ENCODE measurements at regions not wholly inside any gene's neighbourhood (a gene's known extent, or its start where the extent isn't known, plus 50 kb on each side); places are given as distances from the start of the nearest gene placed in this dataset.

GRCh38 chr11:130729678-130730300 lies 186.5 kb downstream of the SNX19 start:
- Histone ChIP-seq H3K27me3 (no peaks in the 10 kb centered on the region), H3K4me1 (peaks cover 0 to 31% (median 7%) of the 10 kb centered on the region in 4 donors), H3K4me3 (no peak overlapping the region), H3K36me3 (no peaks in the 10 kb centered on the region), H3K27ac (no peak overlapping the region), H3K9me3 (peaks cover 0 to 46% (median 2%) of the 10 kb centered on the region in 4 donors)
- WGBS, 2 donors = 96% methylated on average over 4 of the region's 4 CpGs
- TF ChIP-seq POLR2A (IDR thresholded peaks at IDR 0.05) (no peak), EP300 (IDR thresholded peaks at IDR 0.05) (no peak), CTCF (IDR thresholded peaks at IDR 0.05) (no peak)
- no peak for DNase-seq (ENCODE audit: low spot score in 2 of 2)

- Histone ChIP-seq H3K27ac (no peak overlapping the region), H3K9me3 (peaks cover 0 to 54% (median 2%) of the 10 kb centered on the region in 4 donors), H3K27me3 (no peaks in the 10 kb centered on the region), H3K36me3 (no peaks in the 10 kb centered on the region), H3K4me3 (no peak overlapping the region), H3K4me1 (peaks cover 0 to 16% (median 1%) of the 10 kb centered on the region in 4 donors)
- TF ChIP-seq EP300 (IDR thresholded peaks at IDR 0.05) (no peak), POLR2A (IDR thresholded peaks at IDR 0.05) (no peak), CTCF (IDR thresholded peaks at IDR 0.05) (no peak)
- WGBS, 2 donors = 84 to 92% methylated on average over 5 of the region's 5 CpGs
- no peak for DNase-seq (ENCODE audit: low spot score in 2 of 2)
Observed at GRCh38 chr11:130731401-130731800, 184.9 kb downstream of the SNX19 start.

- no peak overlapping the region for H3K4me3 ChIP-seq
- DNase-seq (ENCODE audit: low spot score in 2 of 2) = no peak
- no peak for TF ChIP-seq EP300 (IDR thresholded peaks at IDR 0.05)
- TF ChIP-seq POLR2A (IDR thresholded peaks at IDR 0.05) = no peak
- TF ChIP-seq CTCF (IDR thresholded peaks at IDR 0.05) = no peak
- H3K27me3 ChIP-seq = no peaks in the 10 kb centered on the region
- peaks cover 0 to 8% (median under 1%) of the 10 kb centered on the region in 4 donors for H3K4me1 ChIP-seq
- H3K9me3 ChIP-seq = peaks cover 0 to 54% (median 2%) of the 10 kb centered on the region in 4 donors
- H3K36me3 ChIP-seq = no peaks in the 10 kb centered on the region
- H3K27ac ChIP-seq = no peak overlapping the region
- WGBS, 2 donors = 87 to 96% methylated on average over 3 of the region's 3 CpGs
Observed at GRCh38 chr11:130732476-130732875, 183.8 kb downstream of the SNX19 start.

- DNase-seq (ENCODE audit: low spot score in 2 of 2) = no peak
- no peak overlapping the region for H3K27ac ChIP-seq
- peaks cover 0 to 40% (median 8%) of the 10 kb centered on the region in 4 donors for H3K9me3 ChIP-seq
- no peak overlapping the region for H3K4me3 ChIP-seq
- no peaks in the 10 kb centered on the region for H3K27me3 ChIP-seq
- H3K36me3 ChIP-seq = no peaks in the 10 kb centered on the region
- peaks cover 0 to 14% (median 2%) of the 10 kb centered on the region in 4 donors for H3K4me1 ChIP-seq
- TF ChIP-seq CTCF (IDR thresholded peaks at IDR 0.05) = no peak
- no peak for TF ChIP-seq POLR2A (IDR thresholded peaks at IDR 0.05)
- TF ChIP-seq EP300 (IDR thresholded peaks at IDR 0.05) = no peak
- 64 to 73% methylated on average over 5 of the region's 5 CpGs for WGBS, 2 donors
Observed at GRCh38 chr11:130737041-130737830, 179.0 kb downstream of the SNX19 start.

GRCh38 chr11:130737866-130738431 lies 178.3 kb downstream of the SNX19 start:
- H3K4me1 ChIP-seq = peaks cover 0 to 14% (median 2%) of the 10 kb centered on the region in 4 donors
- peaks cover 0 to 35% (median 9%) of the 10 kb centered on the region in 4 donors for H3K9me3 ChIP-seq
- H3K27me3 ChIP-seq = no peaks in the 10 kb centered on the region
- no peak for DNase-seq (ENCODE audit: low spot score in 2 of 2)
- no peak overlapping the region for H3K4me3 ChIP-seq
- no peak overlapping the region for H3K27ac ChIP-seq
- TF ChIP-seq POLR2A (IDR thresholded peaks at IDR 0.05) (no peak), EP300 (IDR thresholded peaks at IDR 0.05) (peak in 1 of 2 donors; percentile 4), CTCF (IDR thresholded peaks at IDR 0.05) (no peak)
- 26 to 38% methylated on average over 11 to 12 of the region's 12 CpGs for WGBS, 2 donors
- no peaks in the 10 kb centered on the region for H3K36me3 ChIP-seq
